GM21526 (cell line): ENCODE measurements at regions not wholly inside any gene's neighbourhood (a gene's known extent, or its start where the extent isn't known, plus 50 kb on each side); places are given as distances from the start of the nearest gene placed in this dataset.

Source experiments
- ATAC-seq: cut with Tn5 transposase; IDR thresholded peaks from one replicate; pipeline ENCODE4 v1.9.1; 2021; ENCODE audit warnings: moderate library complexity; ENCODE audit not compliant: unreplicated experiment, low FRiP score

GRCh38 chr2:188114014-188114413 is 177.7 kb upstream of the GULP1 start:
- no peak for ATAC-seq

GRCh38 chr2:188117706-188118105 is 174.0 kb upstream of the GULP1 start:
- no peak for ATAC-seq

GRCh38 chr2:188118431-188118830 is 173.2 kb upstream of the GULP1 start:
- no peak for ATAC-seq

- ATAC-seq, result no peak
These were observed 172.4 kb upstream of the GULP1 start for GRCh38 chr2:188119112-188119838.

DNA sequence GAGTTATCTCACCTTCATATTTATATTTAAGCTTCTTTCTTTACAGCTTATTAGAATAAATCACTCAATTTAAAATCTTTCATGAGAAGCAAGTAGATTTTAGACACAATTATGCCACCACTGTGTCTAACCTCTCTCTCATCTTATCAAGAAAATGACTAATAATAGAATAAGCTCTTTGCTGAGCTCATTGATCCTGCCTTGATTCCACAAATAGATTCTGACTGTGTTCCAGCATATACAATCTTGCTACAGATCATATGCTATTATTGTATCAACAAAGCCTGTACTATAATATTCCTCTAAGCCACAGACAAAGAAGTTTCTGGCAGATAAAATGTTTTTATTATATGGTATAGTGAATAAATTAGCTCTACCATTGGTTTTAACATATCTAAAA is 168.7 kb upstream of the GULP1 start:
- ATAC-seq, result no peak

DNA sequence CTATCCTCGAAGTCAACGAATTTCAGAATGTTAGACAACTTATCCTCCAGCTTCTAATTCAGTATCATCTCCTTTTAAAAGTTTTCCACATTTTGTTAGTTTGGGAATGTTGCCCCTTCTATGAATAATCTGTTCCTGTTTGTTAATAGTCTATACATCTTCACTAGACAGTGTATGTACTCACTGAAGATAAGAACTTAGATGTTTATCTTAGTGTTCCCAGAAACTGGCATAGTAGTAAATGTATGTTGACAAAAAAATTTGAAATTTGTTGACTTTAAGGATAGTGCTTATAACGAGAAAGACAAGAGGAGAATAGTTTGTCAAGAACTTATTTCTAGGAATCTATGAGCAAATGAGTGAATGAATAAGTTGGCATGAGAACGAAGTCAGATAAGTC is 162.0 kb upstream of the GULP1 start:
- no peak for ATAC-seq

DNA sequence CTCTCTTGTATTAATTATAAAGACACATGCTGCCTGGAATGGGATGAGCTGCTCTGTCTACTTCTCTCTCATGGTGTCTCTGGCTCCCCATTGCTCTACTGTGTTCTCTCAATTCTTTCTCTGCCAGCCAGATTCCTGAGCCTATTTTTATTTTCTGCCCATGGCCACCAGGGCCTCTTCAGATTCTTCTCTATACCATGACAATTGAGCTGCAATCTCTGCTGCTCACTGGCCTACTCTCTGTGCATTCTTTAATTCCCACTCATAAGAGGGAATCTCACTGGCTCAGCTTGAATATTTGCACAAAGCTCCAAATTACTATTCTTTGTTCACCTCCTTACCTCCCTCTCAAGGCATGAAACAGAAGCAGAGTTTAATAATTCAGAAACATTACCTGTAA is 161.4 kb upstream of the GULP1 start:
- no peak for ATAC-seq

DNA sequence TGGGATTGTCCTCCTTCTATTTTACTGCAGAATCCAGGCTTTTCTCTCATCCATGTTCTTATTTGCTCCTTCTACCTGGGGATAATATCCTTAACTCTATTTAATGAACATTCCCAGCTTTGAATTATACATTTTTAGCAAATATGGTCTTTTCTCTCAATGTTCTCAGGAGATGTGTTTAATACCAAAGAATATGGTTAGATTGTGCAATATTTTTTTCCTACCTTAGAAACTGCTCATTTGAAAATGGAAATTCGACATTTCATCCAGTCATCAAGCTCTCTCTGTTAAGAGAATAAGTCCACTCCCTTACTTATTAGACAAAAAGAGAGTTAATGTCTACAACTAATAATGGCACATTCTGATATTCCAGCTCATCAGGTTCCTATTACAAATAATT is 160.4 kb upstream of the GULP1 start:
- ATAC-seq, result no peak

- no peak for ATAC-seq
These were observed 159.3 kb upstream of the GULP1 start for GRCh38 chr2:188132385-188132784.

DNA sequence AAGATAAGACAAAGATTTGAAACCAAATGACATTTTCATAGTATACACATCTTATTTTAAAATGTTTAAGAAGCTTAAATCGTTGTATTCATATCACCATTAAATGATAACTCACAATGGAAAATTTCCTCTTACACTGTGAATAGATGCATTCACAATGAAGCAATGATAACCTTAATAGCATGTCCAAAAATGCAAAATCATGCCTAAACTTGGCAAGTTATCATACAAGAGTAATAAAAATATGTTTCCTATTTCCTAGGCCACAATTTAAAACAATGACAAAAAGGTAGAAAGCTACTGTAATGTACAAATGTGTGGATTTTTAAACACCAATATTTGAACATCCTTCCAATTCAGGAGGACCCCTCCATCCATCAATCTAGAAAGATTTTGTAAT is 157.4 kb upstream of the GULP1 start:
- no peak for ATAC-seq

DNA sequence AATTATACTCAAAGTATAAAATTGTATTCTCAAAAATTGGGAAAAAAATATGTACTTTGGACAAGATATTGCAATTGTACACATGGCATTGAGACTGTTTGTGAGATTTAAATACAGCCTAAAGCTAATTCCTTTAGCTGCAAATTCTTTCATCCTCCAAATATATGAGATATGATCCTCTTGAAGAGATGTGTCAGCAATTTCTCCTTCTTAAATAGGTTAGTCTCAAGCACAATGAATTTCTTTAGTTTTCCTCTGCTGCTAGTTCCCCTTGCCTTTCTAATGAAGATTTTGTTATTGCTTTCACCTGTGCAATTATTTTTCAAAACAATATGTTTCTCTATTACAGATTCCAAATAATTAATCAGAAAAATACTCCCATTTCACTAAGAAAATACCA is 153.4 kb upstream of the GULP1 start:
- ATAC-seq, result no peak

GRCh38 chr2:188142088-188142487 is 149.6 kb upstream of the GULP1 start:
- no peak for ATAC-seq

- ATAC-seq, result no peak
These were observed 148.9 kb upstream of the GULP1 start for GRCh38 chr2:188142636-188143295.

DNA sequence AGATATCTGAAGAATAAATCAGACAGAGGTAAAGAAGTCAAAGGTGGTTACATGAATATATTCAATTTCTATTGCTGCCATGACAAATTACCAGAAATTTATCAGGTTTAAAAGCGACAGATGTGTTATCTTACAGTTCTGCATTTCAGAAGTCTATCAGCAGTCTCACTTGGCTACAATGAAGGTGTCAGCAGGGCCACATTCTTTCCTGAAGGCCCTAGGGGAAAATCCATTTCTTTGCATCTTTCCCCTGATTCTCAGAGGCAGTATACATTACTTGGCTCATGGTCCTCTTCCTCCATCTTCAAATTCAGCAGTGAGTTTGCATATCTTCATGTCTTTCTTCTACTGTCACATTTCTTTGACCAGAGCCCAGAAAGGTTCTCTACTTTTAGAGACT is 145.8 kb upstream of the GULP1 start:
- ATAC-seq, result no peak

DNA sequence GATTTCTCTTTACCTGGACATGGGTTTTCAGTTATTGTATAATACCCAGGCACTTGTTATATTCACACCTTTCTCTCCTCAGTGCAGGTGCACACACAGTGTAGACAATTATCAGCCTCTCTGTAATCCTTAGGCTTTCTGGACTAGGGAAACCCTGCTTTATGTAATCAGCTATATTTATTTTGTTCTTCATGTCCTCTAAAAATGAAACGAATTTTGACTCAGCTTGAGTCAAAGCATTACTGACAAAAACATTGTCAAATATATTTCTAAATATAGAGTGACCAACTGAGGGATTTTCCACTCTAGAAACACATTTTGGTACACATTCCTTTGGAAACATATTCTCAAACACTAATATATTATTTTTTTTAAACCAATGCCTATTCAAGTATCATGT is 144.8 kb upstream of the GULP1 start:
- ATAC-seq, result no peak

DNA sequence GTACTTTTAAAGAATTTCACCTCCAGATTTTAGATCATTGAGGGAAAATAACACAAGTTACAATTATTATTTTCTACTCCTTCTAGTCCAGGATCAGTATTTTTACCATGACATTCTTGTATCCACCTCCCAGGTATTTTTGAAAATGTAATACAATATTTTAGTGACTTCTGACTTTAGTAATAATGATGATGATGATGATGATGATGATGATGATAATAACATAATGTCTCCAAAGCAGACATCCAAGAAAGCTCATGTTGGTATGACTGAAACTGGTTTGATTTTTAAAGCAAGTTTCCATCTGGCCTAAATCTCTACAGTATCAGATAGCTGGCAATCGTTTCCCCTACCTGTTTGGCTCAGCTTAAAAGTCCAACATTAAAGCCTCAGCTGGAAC is 140.0 kb upstream of the GULP1 start:
- ATAC-seq, result no peak

GRCh38 chr2:188158337-188159100 is 133.2 kb upstream of the GULP1 start:
- ATAC-seq, result no peak

DNA sequence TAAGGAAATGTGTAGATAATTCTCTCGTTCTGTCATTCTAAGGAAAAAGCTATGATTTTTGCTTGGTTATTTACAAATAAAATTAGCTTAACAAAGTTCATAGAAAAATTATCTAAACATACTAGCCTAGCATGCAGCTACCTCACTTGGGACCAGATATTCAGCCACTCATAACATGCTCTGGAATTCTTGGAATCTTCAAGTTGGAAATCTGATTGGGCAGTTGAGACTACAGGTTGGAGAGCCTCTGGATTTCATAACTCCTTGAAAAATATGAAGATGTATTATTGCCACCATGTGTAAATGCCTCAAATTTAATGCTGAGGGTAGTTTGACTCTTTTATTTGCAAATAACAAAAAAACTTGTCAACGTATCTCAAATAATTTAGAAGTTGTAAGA is 132.2 kb upstream of the GULP1 start:
- no peak for ATAC-seq

DNA sequence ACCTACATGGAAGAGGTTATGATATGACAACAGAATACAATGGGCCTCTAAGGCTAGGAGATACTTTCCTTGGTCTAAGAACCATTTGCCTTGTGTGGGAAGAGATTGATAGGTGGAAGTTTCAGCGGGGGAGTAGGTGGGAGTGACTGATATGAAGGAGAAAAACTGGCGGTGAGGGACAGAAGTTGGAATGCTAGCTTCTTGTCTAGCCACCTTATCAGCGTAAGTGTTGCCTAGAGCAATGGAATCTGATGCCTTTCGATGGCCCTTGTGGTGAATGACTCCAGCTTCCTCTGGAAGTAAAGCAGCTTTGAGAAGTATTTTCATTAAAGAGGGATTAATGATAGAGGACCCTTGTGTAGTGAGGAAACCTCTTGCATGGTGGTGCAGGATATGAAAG is 121.3 kb upstream of the GULP1 start:
- ATAC-seq, result no peak

GRCh38 chr2:188176620-188177019 is 115.1 kb upstream of the GULP1 start:
- no peak for ATAC-seq

DNA sequence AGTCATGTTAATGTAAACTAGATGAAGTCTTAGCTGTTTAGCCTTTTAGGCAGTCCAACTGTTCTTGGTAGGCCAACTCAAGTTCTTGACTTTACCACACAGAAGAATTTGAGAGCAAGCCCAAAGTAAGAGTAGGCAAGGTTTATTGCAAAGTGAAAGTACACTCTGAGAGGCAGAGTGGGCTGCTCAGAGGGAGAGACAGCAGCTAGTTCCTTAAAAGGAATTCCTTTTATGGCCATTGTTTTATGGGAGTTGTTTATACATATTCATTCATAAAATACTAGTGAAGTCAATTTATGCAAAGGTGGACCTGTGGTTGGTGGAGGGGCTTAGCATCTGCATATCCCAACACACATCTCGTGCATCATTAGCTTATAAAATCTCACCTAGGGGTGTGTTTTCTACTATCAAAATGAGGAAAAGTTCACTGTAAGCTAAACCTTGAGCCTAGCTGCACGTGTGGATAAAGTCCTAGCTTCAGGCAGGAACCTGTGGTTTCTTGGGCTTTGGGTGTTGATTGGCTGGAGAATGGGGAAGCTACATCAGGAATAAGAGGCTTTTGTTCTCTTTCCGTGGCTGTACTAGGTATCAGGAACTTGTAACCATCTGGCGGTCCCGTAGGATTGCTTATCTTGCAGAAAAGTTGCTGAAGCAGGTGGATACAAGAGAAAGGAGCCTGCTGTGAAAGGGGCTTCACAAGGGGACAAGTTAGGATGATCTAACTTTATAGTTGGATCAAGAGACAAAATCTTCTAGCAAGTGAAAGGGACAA is 110.4 kb upstream of the GULP1 start:
- no peak for ATAC-seq
